Neural progenitor cell (in vitro differentiated cells): ENCODE measurements at regions not wholly inside any gene's neighbourhood (a gene's known extent, or its start where the extent isn't known, plus 50 kb on each side); places are given as distances from the start of the nearest gene placed in this dataset.

Experiments used
- EZH2 ChIP-seq: fragments of 200-600 bp; sonication (generic); IDR thresholded peaks from 2 replicates; pipeline ENCODE4 v1.6.1; 2017; ENCODE audit warnings: antibody characterized with exemption, mild to moderate bottlenecking, moderate library complexity
- TF ChIP-seq, protein P1 (sequence below): fragments of 200-600 bp; sonication (generic); IDR thresholded peaks from 2 replicates; pipeline ENCODE4 v1.5.1; 2017; ENCODE audit warnings: antibody characterized with exemption, mild to moderate bottlenecking

DNA sequence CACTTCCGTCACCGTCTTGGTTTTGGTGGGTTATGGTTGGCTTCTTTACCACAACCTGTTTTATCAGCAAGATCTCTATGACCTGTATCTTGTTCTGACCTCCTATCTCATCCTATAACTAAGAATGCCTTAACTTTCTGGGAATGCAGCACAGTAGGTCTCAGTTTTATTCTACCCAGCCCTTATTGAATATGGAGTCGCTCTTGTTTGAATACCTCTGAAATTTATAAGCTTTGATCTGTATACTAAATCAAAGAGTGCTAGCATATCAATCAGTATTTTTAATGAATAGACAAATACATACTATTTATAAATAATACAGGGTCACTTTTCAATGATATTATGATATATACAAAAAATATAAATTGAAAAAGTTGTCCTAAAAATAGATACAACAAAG lies 690.0 kb downstream of the TRAM1L1 start:
- TF ChIP-seq, protein P1, sequence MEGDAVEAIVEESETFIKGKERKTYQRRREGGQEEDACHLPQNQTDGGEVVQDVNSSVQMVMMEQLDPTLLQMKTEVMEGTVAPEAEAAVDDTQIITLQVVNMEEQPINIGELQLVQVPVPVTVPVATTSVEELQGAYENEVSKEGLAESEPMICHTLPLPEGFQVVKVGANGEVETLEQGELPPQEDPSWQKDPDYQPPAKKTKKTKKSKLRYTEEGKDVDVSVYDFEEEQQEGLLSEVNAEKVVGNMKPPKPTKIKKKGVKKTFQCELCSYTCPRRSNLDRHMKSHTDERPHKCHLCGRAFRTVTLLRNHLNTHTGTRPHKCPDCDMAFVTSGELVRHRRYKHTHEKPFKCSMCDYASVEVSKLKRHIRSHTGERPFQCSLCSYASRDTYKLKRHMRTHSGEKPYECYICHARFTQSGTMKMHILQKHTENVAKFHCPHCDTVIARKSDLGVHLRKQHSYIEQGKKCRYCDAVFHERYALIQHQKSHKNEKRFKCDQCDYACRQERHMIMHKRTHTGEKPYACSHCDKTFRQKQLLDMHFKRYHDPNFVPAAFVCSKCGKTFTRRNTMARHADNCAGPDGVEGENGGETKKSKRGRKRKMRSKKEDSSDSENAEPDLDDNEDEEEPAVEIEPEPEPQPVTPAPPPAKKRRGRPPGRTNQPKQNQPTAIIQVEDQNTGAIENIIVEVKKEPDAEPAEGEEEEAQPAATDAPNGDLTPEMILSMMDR = no peak
- no peak for TF ChIP-seq EZH2
